LNCAP (cell line): ENCODE measurements at regions not wholly inside any gene's neighbourhood (a gene's known extent, or its start where the extent isn't known, plus 50 kb on each side); places are given as distances from the start of the nearest gene placed in this dataset.

Source experiments
- TF ChIP-seq, protein P1 (sequence below): fragments of 450-650 bp; IDR thresholded peaks from 2 replicates; pipeline ENCODE4 v1.5.1; 2017; ENCODE audit warnings: mild to moderate bottlenecking

DNA sequence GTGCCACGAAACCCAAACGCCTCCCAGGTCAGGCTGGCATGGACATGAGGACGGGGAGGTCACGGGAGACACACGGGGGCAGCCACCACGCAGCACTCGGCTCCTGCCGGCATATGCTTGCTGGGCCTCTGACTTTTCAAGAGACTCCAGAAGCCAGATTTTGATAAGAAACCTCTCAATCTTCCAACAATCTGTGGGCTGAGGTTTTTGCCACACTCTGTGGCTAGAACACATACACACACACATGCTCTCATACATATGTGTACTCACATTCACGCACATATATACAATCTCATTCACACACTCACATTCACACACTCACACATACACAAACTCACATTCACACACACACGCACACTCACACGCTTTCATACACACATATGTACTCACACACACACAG, 86.7 kb upstream of the LINGO1 start:
- TF ChIP-seq, protein P1, sequence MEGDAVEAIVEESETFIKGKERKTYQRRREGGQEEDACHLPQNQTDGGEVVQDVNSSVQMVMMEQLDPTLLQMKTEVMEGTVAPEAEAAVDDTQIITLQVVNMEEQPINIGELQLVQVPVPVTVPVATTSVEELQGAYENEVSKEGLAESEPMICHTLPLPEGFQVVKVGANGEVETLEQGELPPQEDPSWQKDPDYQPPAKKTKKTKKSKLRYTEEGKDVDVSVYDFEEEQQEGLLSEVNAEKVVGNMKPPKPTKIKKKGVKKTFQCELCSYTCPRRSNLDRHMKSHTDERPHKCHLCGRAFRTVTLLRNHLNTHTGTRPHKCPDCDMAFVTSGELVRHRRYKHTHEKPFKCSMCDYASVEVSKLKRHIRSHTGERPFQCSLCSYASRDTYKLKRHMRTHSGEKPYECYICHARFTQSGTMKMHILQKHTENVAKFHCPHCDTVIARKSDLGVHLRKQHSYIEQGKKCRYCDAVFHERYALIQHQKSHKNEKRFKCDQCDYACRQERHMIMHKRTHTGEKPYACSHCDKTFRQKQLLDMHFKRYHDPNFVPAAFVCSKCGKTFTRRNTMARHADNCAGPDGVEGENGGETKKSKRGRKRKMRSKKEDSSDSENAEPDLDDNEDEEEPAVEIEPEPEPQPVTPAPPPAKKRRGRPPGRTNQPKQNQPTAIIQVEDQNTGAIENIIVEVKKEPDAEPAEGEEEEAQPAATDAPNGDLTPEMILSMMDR = no peak

- TF ChIP-seq, protein P1 = no peak
These were observed 84.8 kb upstream of the LINGO1 start for GRCh38 chr15:77717333-77717990.

- TF ChIP-seq, protein P1 = no peak
These were observed 84.1 kb upstream of the LINGO1 start for GRCh38 chr15:77716632-77717332.

GRCh38 chr15:77715860-77716259, 83.1 kb upstream of the LINGO1 start:
- TF ChIP-seq, protein P1 = no peak

DNA sequence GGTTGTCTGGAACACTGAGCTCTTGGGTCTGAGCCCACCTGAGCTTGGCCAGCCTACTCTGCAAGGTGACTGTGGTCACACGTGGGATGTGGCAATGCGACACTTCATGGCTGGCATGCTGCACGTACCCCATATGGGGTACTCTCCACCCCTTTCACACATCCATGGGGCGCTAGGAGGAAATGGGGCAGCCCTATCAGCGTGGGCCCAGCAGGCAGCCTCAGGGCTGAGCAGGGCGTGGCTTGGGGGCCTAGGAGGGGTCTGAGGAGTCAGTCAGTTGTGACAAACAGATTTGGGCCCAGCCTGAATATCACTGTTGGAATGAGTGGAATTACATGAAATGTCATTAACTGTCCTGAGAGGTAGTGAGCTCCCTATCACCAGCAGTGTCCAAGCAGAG, 82.3 kb upstream of the LINGO1 start:
- TF ChIP-seq, protein P1 = no peak

DNA sequence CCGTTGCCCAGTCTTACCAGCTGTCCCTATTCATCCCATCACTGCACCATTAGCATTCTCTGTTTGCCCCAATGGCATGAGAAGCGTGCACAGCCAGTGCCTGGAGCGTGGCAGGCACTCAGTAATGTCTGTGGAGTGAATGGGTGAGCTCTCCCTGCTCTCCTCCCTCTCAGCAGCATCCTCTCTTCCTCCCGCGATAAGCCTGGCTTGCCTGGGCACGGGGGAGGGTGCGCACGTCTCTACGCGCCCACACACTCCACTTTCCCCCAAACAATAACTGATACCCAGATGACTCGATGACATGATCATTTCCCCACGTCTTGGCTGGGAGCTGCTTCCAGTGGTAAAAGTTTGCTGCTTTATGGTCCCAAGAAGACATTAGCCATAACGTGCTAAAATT, 81.8 kb upstream of the LINGO1 start:
- TF ChIP-seq, protein P1 = no peak

- TF ChIP-seq, protein P1 = no peak
These were observed 81.3 kb upstream of the LINGO1 start for GRCh38 chr15:77714023-77714422.
